ENCODE measurements at regions not wholly inside any gene's neighbourhood (a gene's known extent, or its start where the extent isn't known, plus 50 kb on each side); places are given as distances from the start of the nearest gene placed in this dataset.

DNA sequence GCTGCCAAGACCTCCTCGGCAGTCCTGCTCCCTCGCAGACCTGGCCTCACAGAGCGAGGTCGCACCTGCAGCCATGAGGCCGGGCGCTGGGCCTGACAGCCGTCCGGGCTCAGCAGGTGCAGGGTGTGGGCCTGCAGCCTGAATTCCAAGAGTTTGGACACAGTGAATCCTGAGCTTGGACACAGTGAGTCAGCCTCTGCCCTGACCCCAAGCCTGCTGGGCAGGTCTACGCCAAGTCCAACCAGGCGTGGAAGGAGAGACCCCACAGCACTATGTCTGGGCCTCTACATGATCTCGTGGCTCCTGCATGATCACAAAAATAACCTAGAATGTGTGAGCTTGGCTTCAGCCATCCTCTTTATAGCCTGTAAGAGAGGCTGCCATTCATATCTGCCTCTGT is 121.0 kb downstream of the C16orf95 start:
- intact Hi-C loops (cut with DNase I) = no loop called here
- TF ChIP-seq, protein P1, sequence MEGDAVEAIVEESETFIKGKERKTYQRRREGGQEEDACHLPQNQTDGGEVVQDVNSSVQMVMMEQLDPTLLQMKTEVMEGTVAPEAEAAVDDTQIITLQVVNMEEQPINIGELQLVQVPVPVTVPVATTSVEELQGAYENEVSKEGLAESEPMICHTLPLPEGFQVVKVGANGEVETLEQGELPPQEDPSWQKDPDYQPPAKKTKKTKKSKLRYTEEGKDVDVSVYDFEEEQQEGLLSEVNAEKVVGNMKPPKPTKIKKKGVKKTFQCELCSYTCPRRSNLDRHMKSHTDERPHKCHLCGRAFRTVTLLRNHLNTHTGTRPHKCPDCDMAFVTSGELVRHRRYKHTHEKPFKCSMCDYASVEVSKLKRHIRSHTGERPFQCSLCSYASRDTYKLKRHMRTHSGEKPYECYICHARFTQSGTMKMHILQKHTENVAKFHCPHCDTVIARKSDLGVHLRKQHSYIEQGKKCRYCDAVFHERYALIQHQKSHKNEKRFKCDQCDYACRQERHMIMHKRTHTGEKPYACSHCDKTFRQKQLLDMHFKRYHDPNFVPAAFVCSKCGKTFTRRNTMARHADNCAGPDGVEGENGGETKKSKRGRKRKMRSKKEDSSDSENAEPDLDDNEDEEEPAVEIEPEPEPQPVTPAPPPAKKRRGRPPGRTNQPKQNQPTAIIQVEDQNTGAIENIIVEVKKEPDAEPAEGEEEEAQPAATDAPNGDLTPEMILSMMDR (IDR thresholded peaks at IDR 0.05) = no peak
- Histone ChIP-seq H3K36me3 (ENCODE audit: insufficient read depth in 1 of 2, low read depth in 1 of 2) (no peaks in the 10 kb centered on the region), H3K4me3 (no peak overlapping the region), H3K27me3 (ENCODE audit: insufficient read depth in 3 of 3, low read length in 2 of 3) (no peaks in the 10 kb centered on the region), H3K4me1 (no peaks in the 10 kb centered on the region), H3K27ac (no peak overlapping the region), H3K9me3 (no peaks in the 10 kb centered on the region)
- no peak for ATAC-seq
- 45 to 64% (median 53%) methylated on average over 11 of the region's 11 CpGs for WGBS, 3 donors
- DNase-seq = no peak

DNA sequence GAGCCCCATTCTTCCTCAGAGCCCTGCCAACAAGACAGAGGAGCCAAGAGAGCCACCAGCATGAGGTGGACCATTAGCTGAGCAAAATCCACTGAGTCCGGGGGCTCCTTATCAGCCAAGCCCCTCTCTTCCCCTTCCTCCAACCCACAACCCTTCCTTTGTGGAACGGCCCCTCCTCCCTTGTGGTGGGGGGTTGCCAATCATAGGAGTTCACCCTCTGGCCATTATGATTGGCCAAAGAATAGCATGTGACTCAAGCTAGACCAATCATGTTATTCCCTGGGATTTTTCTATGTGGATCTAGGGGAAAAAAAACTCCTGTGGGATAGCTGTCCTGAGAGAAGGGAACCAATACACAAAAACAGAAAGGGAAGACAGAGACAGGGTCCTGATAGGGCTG is 120.5 kb downstream of the C16orf95 start:
- H3K27ac ChIP-seq = no peak overlapping the region
- H3K27me3 ChIP-seq (ENCODE audit: insufficient read depth in 3 of 3, low read length in 2 of 3) = no peaks in the 10 kb centered on the region
- no peak overlapping the region for H3K4me3 ChIP-seq
- H3K9me3 ChIP-seq = no peaks in the 10 kb centered on the region
- H3K36me3 ChIP-seq (ENCODE audit: insufficient read depth in 1 of 2, low read depth in 1 of 2) = no peaks in the 10 kb centered on the region
- intact Hi-C loops (cut with DNase I) = no loop called here
- no peaks in the 10 kb centered on the region for H3K4me1 ChIP-seq
- WGBS, 3 donors = 86 to 89% (median 87%) methylated on average over 2 of the region's 2 CpGs
- DNase-seq = no peak
- TF ChIP-seq, protein P1 (IDR thresholded peaks at IDR 0.05) = no peak
- no peak for ATAC-seq

DNA sequence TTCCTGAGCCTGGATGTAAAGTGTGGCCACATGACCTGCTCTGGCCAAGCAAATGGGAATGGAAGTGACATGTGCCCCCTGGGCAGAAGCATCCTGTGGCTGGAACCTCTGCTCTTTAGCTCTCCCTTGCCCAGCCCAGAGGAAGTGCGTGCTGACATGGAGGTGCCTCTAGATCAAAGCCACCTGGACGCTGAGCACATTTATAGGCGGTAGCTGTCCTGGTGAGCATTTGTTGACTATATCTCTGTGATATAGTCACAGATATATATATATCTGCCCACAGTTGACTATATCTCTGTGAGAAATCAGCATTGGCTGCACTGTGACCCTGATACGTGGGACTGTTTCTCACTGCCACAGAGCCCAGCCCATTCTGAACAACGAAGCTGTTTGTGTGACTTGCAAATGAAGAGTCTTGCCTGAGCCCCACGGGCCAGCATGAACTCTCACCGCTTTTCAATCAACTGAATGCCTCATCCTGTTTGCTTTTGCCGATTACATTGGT is 118.8 kb downstream of the C16orf95 start:
- intact Hi-C loops (cut with DNase I) = no loop called here
- no peaks in the 10 kb centered on the region for H3K36me3 ChIP-seq (ENCODE audit: insufficient read depth in 1 of 2, low read depth in 1 of 2)
- no peak for DNase-seq
- no peak overlapping the region for H3K27ac ChIP-seq
- H3K4me3 ChIP-seq = no peak overlapping the region
- H3K4me1 ChIP-seq = no peaks in the 10 kb centered on the region
- no peaks in the 10 kb centered on the region for H3K27me3 ChIP-seq (ENCODE audit: insufficient read depth in 3 of 3, low read length in 2 of 3)
- ATAC-seq = no peak
- TF ChIP-seq, protein P1 (IDR thresholded peaks at IDR 0.05) = no peak
- WGBS, 3 donors = 57 to 63% (median 60%) methylated on average over 8 of the region's 8 CpGs
- H3K9me3 ChIP-seq = no peaks in the 10 kb centered on the region

DNA sequence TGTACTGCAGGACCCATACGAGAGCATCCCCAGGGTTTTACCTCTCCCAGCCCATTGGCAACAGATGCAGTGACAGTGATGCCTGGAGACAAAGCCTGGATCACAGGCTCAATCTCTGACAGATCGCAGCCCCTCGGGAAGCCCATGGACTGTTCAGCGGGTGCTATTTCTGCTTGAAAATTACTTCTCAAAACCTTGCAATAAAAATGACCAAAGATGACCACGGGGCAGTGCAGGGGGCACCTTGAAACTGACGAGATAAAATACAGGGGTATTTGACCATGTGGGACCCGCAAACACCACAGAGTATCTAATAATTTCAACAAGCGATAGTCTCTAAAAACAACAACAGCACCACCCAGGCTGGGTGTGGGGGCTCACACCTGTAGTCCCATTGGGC is 118.3 kb downstream of the C16orf95 start:
- Histone ChIP-seq H3K36me3 (ENCODE audit: insufficient read depth in 1 of 2, low read depth in 1 of 2) (no peaks in the 10 kb centered on the region), H3K4me3 (no peak overlapping the region), H3K4me1 (no peaks in the 10 kb centered on the region), H3K9me3 (no peaks in the 10 kb centered on the region), H3K27me3 (ENCODE audit: insufficient read depth in 3 of 3, low read length in 2 of 3) (no peaks in the 10 kb centered on the region), H3K27ac (no peak overlapping the region)
- intact Hi-C loops (cut with DNase I) = no loop called here
- WGBS, 3 donors = 81 to 87% (median 87%) methylated on average over 8 of the region's 8 CpGs
- DNase-seq (no peak), ATAC-seq (no peak)
- TF ChIP-seq, protein P1 (IDR thresholded peaks at IDR 0.05) = no peak

DNA sequence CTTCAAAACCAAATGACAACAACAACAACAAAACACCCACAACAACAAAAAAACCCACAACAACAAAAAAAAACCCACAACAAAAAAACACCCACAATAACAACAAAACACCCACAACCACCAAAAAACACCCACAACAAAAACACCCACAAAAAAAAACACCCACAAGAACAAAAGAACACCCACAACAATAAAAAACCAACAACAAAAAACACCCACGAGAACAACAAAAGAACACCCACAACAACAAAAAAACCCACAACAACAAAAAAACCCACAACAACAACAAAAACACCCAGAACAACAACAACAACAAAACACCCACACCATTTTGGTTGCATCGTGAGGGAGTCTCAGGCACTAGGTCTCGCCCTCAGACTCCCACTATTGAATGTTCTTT is 117.8 kb downstream of the C16orf95 start:
- Histone ChIP-seq H3K4me3 (no peak overlapping the region), H3K4me1 (no peaks in the 10 kb centered on the region), H3K27me3 (ENCODE audit: insufficient read depth in 3 of 3, low read length in 2 of 3) (no peaks in the 10 kb centered on the region), H3K36me3 (ENCODE audit: insufficient read depth in 1 of 2, low read depth in 1 of 2) (no peaks in the 10 kb centered on the region), H3K27ac (no peak overlapping the region), H3K9me3 (no peaks in the 10 kb centered on the region)
- TF ChIP-seq, protein P1 (IDR thresholded peaks at IDR 0.05) = no peak
- ATAC-seq (no peak), DNase-seq (no peak)
- intact Hi-C loops (cut with DNase I) = no loop called here
- 81 to 88% (median 88%) methylated on average over 3 of the region's 3 CpGs for WGBS, 3 donors

Data from psoas muscle (tissue), 7 donors.